ENCODE measurements at regions not wholly inside any gene's neighbourhood (a gene's known extent, or its start where the extent isn't known, plus 50 kb on each side); places are given as distances from the start of the nearest gene placed in this dataset.

- DNase-seq = no peak
- Mint-ChIP-seq H3K36me3 (no peaks in the 10 kb centered on the region), H3K4me3 (no peak overlapping the region), H3K4me1 (no peaks in the 10 kb centered on the region), H3K27ac (no peak overlapping the region), H3K27me3 (peaks cover 0 to 1% of the 10 kb centered on the region in 2 donors), H3K9me3 (no peaks in the 10 kb centered on the region)
- Histone ChIP-seq H3K4me3 (ENCODE audit: low read length) (no peak overlapping the region), H3K9me3 (ENCODE audit: low read length) (no peaks in the 10 kb centered on the region), H3K36me3 (ENCODE audit: insufficient read depth, low read length) (no peaks in the 10 kb centered on the region), H3K4me1 (ENCODE audit: insufficient read depth, low read length) (no peaks in the 10 kb centered on the region), H3K27ac (ENCODE audit: low read depth, low read length) (no peak overlapping the region), H3K27me3 (ENCODE audit: insufficient read depth, low read length, poor library complexity, severe bottlenecking) (no peaks in the 10 kb centered on the region)
- ChIA-PET CTCF (no interaction called here), POLR2A (no interaction called here)
Observed at GRCh38 chr7:18222636-18223035, 195.0 kb upstream of the PRPS1L1 start.

- Mint-ChIP-seq H3K27ac (no peak overlapping the region), H3K4me1 (no peaks in the 10 kb centered on the region), H3K9me3 (no peaks in the 10 kb centered on the region), H3K27me3 (peaks cover 0 to 1% of the 10 kb centered on the region in 2 donors), H3K36me3 (no peaks in the 10 kb centered on the region), H3K4me3 (no peak overlapping the region)
- Histone ChIP-seq H3K4me3 (ENCODE audit: low read length) (no peak overlapping the region), H3K27me3 (ENCODE audit: insufficient read depth, low read length, poor library complexity, severe bottlenecking) (no peaks in the 10 kb centered on the region), H3K27ac (ENCODE audit: low read depth, low read length) (no peak overlapping the region), H3K36me3 (ENCODE audit: insufficient read depth, low read length) (no peaks in the 10 kb centered on the region), H3K4me1 (ENCODE audit: insufficient read depth, low read length) (no peaks in the 10 kb centered on the region), H3K9me3 (ENCODE audit: low read length) (no peaks in the 10 kb centered on the region)
- no peak for DNase-seq
- POLR2A ChIA-PET = no interaction called here
- CTCF ChIA-PET = no interaction called here
Observed at GRCh38 chr7:18224138-18224537, 196.5 kb upstream of the PRPS1L1 start.

DNA sequence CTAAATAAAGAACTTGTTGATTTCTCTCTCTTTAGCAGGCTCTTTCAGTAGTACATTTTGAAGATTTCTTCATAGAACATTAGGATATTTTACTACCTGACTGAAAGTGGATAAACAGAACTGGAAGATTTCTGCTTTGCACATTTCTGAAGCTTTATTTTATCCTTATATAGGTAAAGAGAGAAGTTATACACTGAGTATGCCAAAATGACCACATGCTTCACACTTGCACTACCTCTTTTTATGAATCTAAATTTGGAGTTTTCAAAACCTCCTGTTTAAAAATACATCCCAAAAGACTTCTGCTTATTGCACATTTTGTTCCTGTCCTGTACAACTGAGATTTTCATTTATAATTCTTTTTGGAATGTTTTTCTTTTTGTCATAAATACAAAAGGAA is 197.4 kb upstream of the PRPS1L1 start:
- CTCF ChIA-PET = no interaction called here
- H3K27ac Mint-ChIP-seq = no peak overlapping the region
- H3K9me3 Mint-ChIP-seq = no peaks in the 10 kb centered on the region
- H3K27ac ChIP-seq (ENCODE audit: low read depth, low read length) = no peak overlapping the region
- H3K4me3 ChIP-seq (ENCODE audit: low read length) = no peak overlapping the region
- H3K27me3 Mint-ChIP-seq = peaks cover 0 to 1% of the 10 kb centered on the region in 2 donors
- H3K9me3 ChIP-seq (ENCODE audit: low read length) = no peaks in the 10 kb centered on the region
- no peak overlapping the region for H3K4me3 Mint-ChIP-seq
- H3K4me1 ChIP-seq (ENCODE audit: insufficient read depth, low read length) = no peaks in the 10 kb centered on the region
- H3K27me3 ChIP-seq (ENCODE audit: insufficient read depth, low read length, poor library complexity, severe bottlenecking) = no peaks in the 10 kb centered on the region
- POLR2A ChIA-PET = no interaction called here
- DNase-seq = no peak
- H3K36me3 ChIP-seq (ENCODE audit: insufficient read depth, low read length) = no peaks in the 10 kb centered on the region
- H3K36me3 Mint-ChIP-seq = no peaks in the 10 kb centered on the region
- H3K4me1 Mint-ChIP-seq = no peaks in the 10 kb centered on the region

DNA sequence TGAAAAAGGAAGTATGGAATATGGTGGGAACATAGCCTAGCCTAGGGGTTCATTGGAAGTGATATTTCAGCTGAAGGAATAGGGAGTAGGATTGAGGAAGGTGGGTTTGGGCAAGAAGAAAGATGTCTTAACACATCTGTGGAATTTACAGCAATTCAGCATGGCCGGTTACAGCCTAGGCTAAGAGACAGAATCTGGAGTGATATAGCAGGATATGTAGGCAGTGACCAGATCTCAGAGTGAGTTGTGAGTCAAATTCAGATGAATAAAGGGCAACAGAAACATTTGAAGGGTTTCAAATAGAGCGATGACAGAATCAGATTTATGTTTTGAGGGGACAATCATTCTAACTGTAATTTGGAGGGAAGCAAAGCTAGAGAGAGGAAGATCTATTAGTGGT is 199.0 kb upstream of the PRPS1L1 start:
- H3K4me3 Mint-ChIP-seq = no peak overlapping the region
- Histone ChIP-seq H3K4me1 (ENCODE audit: insufficient read depth, low read length) (no peaks in the 10 kb centered on the region), H3K36me3 (ENCODE audit: insufficient read depth, low read length) (no peaks in the 10 kb centered on the region), H3K27me3 (ENCODE audit: insufficient read depth, low read length, poor library complexity, severe bottlenecking) (no peaks in the 10 kb centered on the region), H3K27ac (ENCODE audit: low read depth, low read length) (no peak overlapping the region), H3K4me3 (ENCODE audit: low read length) (no peak overlapping the region), H3K9me3 (ENCODE audit: low read length) (no peaks in the 10 kb centered on the region)
- H3K36me3 Mint-ChIP-seq = no peaks in the 10 kb centered on the region
- DNase-seq = no peak
- H3K9me3 Mint-ChIP-seq = no peaks in the 10 kb centered on the region
- no peaks in the 10 kb centered on the region for H3K4me1 Mint-ChIP-seq
- H3K27me3 Mint-ChIP-seq = peaks cover 0 to 1% of the 10 kb centered on the region in 2 donors
- no peak overlapping the region for H3K27ac Mint-ChIP-seq
- POLR2A ChIA-PET = no interaction called here
- CTCF ChIA-PET = no interaction called here

GRCh38 chr7:18228686-18229085 is 201.0 kb upstream of the PRPS1L1 start:
- no peaks in the 10 kb centered on the region for H3K4me1 ChIP-seq (ENCODE audit: insufficient read depth, low read length)
- Mint-ChIP-seq H3K36me3 (no peaks in the 10 kb centered on the region), H3K4me3 (no peak overlapping the region), H3K27me3 (peaks cover 0 to 3% of the 10 kb centered on the region in 2 donors), H3K4me1 (no peaks in the 10 kb centered on the region), H3K9me3 (no peaks in the 10 kb centered on the region), H3K27ac (no peak overlapping the region)
- no peaks in the 10 kb centered on the region for H3K27me3 ChIP-seq (ENCODE audit: insufficient read depth, low read length, poor library complexity, severe bottlenecking)
- H3K36me3 ChIP-seq (ENCODE audit: insufficient read depth, low read length) = no peaks in the 10 kb centered on the region
- no peaks in the 10 kb centered on the region for H3K9me3 ChIP-seq (ENCODE audit: low read length)
- H3K27ac ChIP-seq (ENCODE audit: low read depth, low read length) = no peak overlapping the region
- ChIA-PET POLR2A (no interaction called here), CTCF (no interaction called here)
- H3K4me3 ChIP-seq (ENCODE audit: low read length) = no peak overlapping the region
- DNase-seq = no peak

DNA sequence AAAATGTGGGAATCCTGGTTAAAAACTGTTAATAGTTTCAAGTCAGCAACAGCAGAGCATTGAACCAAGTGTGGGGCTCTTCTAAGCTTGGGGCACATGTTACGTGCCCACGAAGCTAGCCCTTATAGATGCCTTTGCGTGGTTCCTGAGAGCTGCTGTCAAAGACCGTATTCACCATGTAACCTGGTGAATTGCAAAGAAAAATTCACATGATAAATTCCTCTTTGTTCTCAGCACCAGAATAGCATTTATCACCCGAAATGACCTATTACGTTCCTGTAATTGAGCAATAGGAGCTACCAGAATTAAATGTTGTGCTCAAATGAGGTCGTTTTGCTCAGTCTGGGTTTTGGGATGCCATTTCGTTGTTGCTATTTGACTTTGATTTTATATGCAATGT is 202.6 kb upstream of the PRPS1L1 start:
- no peak overlapping the region for H3K27ac Mint-ChIP-seq
- H3K9me3 ChIP-seq (ENCODE audit: low read length) = no peaks in the 10 kb centered on the region
- CTCF ChIA-PET = no interaction called here

GRCh38 chr7:18231854-18232253 is 204.2 kb upstream of the PRPS1L1 start:
- Mint-ChIP-seq H3K4me1 (no peaks in the 10 kb centered on the region), H3K27ac (no peak overlapping the region), H3K36me3 (no peaks in the 10 kb centered on the region), H3K27me3 (peaks cover 1 to 14% of the 10 kb centered on the region in 2 donors), H3K9me3 (no peaks in the 10 kb centered on the region), H3K4me3 (no peak overlapping the region)
- no peak for DNase-seq
- CTCF ChIA-PET = no interaction called here
- Histone ChIP-seq H3K4me3 (ENCODE audit: low read length) (no peak overlapping the region), H3K27me3 (ENCODE audit: insufficient read depth, low read length, poor library complexity, severe bottlenecking) (no peaks in the 10 kb centered on the region), H3K9me3 (ENCODE audit: low read length) (no peaks in the 10 kb centered on the region), H3K27ac (ENCODE audit: low read depth, low read length) (no peak overlapping the region), H3K36me3 (ENCODE audit: insufficient read depth, low read length) (no peaks in the 10 kb centered on the region), H3K4me1 (ENCODE audit: insufficient read depth, low read length) (no peaks in the 10 kb centered on the region)
- POLR2A ChIA-PET = no interaction called here

More for the DNA sequence above, 202.6 kb upstream of the PRPS1L1 start:
- Mint-ChIP-seq H3K9me3 (no peaks in the 10 kb centered on the region), H3K27me3 (peaks cover 0 to 10% of the 10 kb centered on the region in 2 donors), H3K4me3 (no peak overlapping the region), H3K4me1 (no peaks in the 10 kb centered on the region), H3K36me3 (no peaks in the 10 kb centered on the region)
- POLR2A ChIA-PET = no interaction called here
- Histone ChIP-seq H3K4me3 (ENCODE audit: low read length) (no peak overlapping the region), H3K27ac (ENCODE audit: low read depth, low read length) (no peak overlapping the region), H3K36me3 (ENCODE audit: insufficient read depth, low read length) (no peaks in the 10 kb centered on the region), H3K27me3 (ENCODE audit: insufficient read depth, low read length, poor library complexity, severe bottlenecking) (no peaks in the 10 kb centered on the region), H3K4me1 (ENCODE audit: insufficient read depth, low read length) (no peaks in the 10 kb centered on the region)
- DNase-seq = no peak

DNA sequence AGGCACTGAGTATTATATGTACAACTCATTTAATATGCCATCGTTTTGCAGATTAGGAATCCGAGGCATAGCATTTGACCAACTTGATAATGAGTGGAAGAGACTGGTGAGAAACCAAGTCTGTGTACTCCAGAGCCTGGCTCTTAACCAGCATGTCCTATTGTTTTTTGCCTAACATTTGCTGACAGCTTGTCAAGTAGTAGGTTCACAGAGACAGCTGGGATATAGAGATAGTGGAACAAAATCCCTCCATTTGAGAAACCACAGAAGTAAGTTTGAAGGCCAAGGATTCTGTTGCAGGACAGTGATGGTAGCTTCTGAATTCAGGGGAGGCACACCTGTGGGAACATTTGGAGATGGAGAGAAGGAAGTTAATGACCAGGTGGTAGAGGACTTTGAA is 206.9 kb upstream of the PRPS1L1 start:
- H3K36me3 Mint-ChIP-seq = no peaks in the 10 kb centered on the region
- no peak overlapping the region for H3K4me3 Mint-ChIP-seq
- DNase-seq = no peak
- H3K27ac Mint-ChIP-seq = no peak overlapping the region
- H3K9me3 ChIP-seq (ENCODE audit: low read length) = no peaks in the 10 kb centered on the region
- no peak overlapping the region for H3K27ac ChIP-seq (ENCODE audit: low read depth, low read length)
- peaks cover 1 to 18% of the 10 kb centered on the region in 2 donors for H3K27me3 Mint-ChIP-seq
- H3K4me1 Mint-ChIP-seq = peaks cover 3 to 6% (median 5%) of the 10 kb centered on the region in 3 donors
- no peaks in the 10 kb centered on the region for H3K9me3 Mint-ChIP-seq
- no peaks in the 10 kb centered on the region for H3K27me3 ChIP-seq (ENCODE audit: insufficient read depth, low read length, poor library complexity, severe bottlenecking)
- ChIA-PET CTCF (no interaction called here), POLR2A (no interaction called here)
- no peaks in the 10 kb centered on the region for H3K36me3 ChIP-seq (ENCODE audit: insufficient read depth, low read length)
- no peak overlapping the region for H3K4me3 ChIP-seq (ENCODE audit: low read length)
- H3K4me1 ChIP-seq (ENCODE audit: insufficient read depth, low read length) = no peaks in the 10 kb centered on the region

GRCh38 chr7:18235819-18236218 is 208.2 kb upstream of the PRPS1L1 start:
- Mint-ChIP-seq H3K36me3 (no peaks in the 10 kb centered on the region), H3K4me3 (no peak overlapping the region), H3K4me1 (peaks cover 3 to 7% (median 6%) of the 10 kb centered on the region in 3 donors), H3K27me3 (peaks cover 1 to 18% of the 10 kb centered on the region in 2 donors), H3K27ac (no peak overlapping the region), H3K9me3 (no peaks in the 10 kb centered on the region)
- Histone ChIP-seq H3K27ac (ENCODE audit: low read depth, low read length) (no peak overlapping the region), H3K4me3 (ENCODE audit: low read length) (no peak overlapping the region), H3K27me3 (ENCODE audit: insufficient read depth, low read length, poor library complexity, severe bottlenecking) (no peaks in the 10 kb centered on the region), H3K36me3 (ENCODE audit: insufficient read depth, low read length) (no peaks in the 10 kb centered on the region), H3K4me1 (ENCODE audit: insufficient read depth, low read length) (no peaks in the 10 kb centered on the region), H3K9me3 (ENCODE audit: low read length) (no peaks in the 10 kb centered on the region)
- ChIA-PET POLR2A (no interaction called here), CTCF (no interaction called here)
- no peak for DNase-seq

Measured in CD8-positive, alpha-beta memory T cell (primary cell).